ENCODE measurements at regions not wholly inside any gene's neighbourhood (a gene's known extent, or its start where the extent isn't known, plus 50 kb on each side); places are given as distances from the start of the nearest gene placed in this dataset.

GRCh38 chr1:90200646-90201205, 205.8 kb downstream of the ZNF326 start:
- TF ChIP-seq POLR2A (IDR thresholded peaks at IDR 0.05) (no peak), CTCF (IDR thresholded peaks at IDR 0.05) (no peak)
